Uterus (tissue), 2 donors: ENCODE measurements at regions not wholly inside any gene's neighbourhood (a gene's known extent, or its start where the extent isn't known, plus 50 kb on each side); places are given as distances from the start of the nearest gene placed in this dataset.

Source experiments
- CTCF ChIP-seq, 4 experiments: fragments of 200-600 bp in 2 of 4; fragments of 450-650 bp in 2 of 4; sonication (generic) in 2 of 4; IDR thresholded peaks; one replicate each; pipeline ENCODE4 v1.5.1; 2016 to 2019; ENCODE audit warnings: antibody characterized with exemption in 4 of 4, mild to moderate bottlenecking in 2 of 4, moderate library complexity in 1 of 4
- POLR2A ChIP-seq, 2 donors: fragments of 450-650 bp; IDR thresholded peaks; one replicate each; pipeline ENCODE4 v1.6.1; 2016; ENCODE audit warnings: antibody characterized with exemption in 2 of 2, mild to moderate bottlenecking in 1 of 2, moderate library complexity in 1 of 2

GRCh38 chr6:43941174-43941573 is 171.2 kb downstream of the VEGFA start:
- TF ChIP-seq POLR2A (IDR thresholded peaks at IDR 0.05) (no peak), CTCF (IDR thresholded peaks at IDR 0.05) (no peak)
